GM18870 (cell line): ENCODE measurements at regions not wholly inside any gene's neighbourhood (a gene's known extent, or its start where the extent isn't known, plus 50 kb on each side); places are given as distances from the start of the nearest gene placed in this dataset.
"Not testable (repeated sequence)": the region's sequence is repeated elsewhere in the genome, so short reads cannot be mapped to it uniquely, and the experiment has no call there.

Experiments
- ATAC-seq: cut with Tn5 transposase; IDR thresholded peaks from one replicate; pipeline ENCODE4 v1.9.1; 2021; ENCODE audit warnings: moderate library complexity; ENCODE audit not compliant: unreplicated experiment

DNA sequence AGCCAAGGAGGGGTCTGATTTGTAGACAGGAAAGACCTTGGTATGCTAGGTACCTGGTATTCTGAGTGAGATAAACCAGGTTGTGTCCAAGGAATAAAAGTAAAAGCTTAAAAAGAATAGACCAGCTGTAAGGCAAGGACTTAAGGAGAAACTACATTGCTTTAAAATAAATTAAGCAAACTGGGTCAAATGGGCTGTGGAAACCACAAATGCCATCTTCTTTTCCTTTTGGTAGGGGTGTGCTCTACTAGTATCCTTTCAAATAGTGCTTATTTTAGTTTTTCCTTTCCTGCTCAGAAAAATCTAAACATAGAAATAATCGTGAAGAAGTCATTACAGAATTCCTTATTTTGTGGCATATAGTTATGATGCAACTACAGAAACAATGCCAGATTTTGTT, 138.6 kb upstream of the KLF12 start:
- ATAC-seq: no peak

DNA sequence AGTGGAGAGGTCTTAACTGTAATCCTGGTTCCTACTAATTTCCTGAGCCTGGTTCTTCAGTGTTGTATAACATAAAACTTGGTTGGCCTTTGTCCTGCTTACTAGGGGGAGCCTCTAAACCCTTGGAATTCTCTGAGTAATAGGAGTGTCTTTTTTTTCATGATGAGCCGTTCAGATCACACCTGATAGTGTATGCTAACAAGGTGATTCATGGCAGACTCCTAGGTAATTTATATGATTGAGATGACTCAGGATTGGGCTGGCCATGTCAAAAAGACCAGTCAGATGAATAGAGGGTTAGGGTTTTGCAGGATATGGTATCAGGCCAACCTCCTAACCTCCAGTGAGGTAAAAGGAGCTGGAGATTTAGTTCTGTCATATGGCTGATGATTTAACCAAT, 135.8 kb upstream of the KLF12 start:
- ATAC-seq: no peak

GRCh38 chr13:74266861-74267260, 132.7 kb upstream of the KLF12 start:
- ATAC-seq: no peak

DNA sequence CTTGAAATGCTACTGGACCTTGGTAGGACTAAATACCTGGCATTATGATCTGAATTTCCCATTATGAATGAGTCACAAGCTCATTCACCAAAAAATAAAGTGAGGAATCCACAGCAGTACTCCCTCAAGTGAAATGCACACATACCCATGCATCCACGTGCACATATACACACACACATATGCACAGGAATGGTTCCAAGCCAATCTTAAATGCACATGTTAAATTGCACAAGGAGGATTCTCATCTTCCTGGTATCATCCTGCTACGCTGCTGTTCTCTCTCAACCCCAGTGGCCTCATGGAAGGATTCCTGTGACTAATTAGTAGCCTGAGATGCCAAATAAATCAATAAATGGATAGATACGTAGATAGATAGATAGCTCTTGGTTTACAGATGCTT, 132.1 kb upstream of the KLF12 start:
- ATAC-seq: no peak

- no peak for ATAC-seq
Measured at GRCh38 chr13:74264333-74264732, 130.1 kb upstream of the KLF12 start.

DNA sequence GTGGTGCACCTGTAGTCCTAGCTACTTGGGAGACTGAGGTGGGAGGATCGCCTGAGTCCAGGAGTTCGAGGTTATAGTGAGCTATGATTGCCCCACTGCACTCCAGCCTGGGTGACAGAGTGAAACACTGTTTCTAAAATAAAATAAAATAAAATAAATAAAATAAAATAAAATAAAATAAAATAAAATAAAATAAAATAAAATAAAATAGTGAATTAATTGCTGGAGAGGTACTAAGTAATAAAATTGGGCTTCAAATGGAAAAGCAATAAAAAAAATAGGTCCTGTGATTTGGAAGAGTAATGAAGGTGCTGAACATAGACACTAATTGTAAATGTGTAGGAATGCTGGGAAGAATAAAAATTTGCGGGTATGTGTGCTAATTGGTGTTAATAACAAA, 126.2 kb upstream of the KLF12 start:
- ATAC-seq: not testable (repeated sequence)

- no peak for ATAC-seq
Measured at GRCh38 chr13:74259641-74260040, 125.4 kb upstream of the KLF12 start.

DNA sequence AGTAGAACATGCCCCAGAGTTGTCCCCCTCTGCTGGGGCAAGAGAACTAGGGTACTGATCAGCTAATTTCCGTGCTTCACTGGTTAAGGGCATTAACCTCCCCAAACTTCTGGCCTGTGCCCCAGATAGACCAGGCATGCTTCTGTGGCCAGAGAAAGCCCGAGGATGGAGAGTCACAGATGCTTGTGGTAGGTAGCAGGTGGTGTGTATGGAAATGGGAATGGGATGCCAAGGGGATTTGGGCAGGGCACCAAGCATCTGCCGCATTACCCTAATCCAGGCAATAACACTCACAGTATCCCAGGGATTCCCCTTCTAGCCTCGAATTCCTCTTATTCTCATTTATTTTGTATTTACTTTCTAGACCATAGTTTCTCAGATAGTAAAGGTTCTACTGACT, 124.8 kb upstream of the KLF12 start:
- ATAC-seq: no peak

- no peak for ATAC-seq
Measured at GRCh38 chr13:74256969-74257368, 122.8 kb upstream of the KLF12 start.

DNA sequence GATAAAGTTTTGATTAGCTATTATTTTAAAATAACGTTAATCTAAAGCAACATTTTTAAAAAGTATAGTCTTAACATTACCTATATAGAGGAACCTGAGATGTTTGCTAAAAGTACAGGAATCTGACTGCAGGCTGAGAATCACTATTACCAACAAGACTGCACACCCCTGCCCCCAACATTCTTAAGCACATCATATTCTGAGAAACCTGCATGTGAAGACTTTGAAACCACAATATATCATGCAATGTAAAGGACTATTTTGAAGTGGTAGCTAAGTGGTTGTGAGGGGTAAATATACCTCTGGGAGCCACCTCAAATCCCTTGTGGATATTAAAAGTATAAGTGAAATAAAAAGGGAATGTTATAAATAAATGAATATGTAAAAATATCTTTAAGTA, 119.0 kb upstream of the KLF12 start:
- no peak for ATAC-seq

GRCh38 chr13:74251778-74252519, 117.7 kb upstream of the KLF12 start:
- ATAC-seq: no peak

- no peak for ATAC-seq
Measured at GRCh38 chr13:74250738-74251190, 116.6 kb upstream of the KLF12 start.

DNA sequence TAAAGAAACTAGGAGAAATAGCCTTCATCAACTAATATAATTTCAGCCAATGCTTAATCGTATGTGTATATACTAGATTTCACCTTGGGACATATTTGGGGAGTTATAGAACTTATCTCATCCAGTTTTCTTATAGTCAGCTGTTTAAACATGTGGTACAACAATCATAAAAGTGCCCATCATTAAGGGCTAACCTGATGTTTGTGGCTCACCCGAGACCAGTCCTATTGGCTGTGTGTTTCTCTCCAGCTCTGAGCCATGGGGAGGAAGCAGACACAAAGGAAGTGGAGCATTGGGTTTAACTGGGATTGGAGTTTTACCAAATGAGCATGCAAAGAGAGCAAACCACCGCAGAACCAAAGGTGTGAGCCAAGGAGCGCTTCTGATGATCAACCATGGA, 114.3 kb upstream of the KLF12 start:
- no peak for ATAC-seq

- no peak for ATAC-seq
Measured at GRCh38 chr13:74246487-74246886, 112.3 kb upstream of the KLF12 start.

DNA sequence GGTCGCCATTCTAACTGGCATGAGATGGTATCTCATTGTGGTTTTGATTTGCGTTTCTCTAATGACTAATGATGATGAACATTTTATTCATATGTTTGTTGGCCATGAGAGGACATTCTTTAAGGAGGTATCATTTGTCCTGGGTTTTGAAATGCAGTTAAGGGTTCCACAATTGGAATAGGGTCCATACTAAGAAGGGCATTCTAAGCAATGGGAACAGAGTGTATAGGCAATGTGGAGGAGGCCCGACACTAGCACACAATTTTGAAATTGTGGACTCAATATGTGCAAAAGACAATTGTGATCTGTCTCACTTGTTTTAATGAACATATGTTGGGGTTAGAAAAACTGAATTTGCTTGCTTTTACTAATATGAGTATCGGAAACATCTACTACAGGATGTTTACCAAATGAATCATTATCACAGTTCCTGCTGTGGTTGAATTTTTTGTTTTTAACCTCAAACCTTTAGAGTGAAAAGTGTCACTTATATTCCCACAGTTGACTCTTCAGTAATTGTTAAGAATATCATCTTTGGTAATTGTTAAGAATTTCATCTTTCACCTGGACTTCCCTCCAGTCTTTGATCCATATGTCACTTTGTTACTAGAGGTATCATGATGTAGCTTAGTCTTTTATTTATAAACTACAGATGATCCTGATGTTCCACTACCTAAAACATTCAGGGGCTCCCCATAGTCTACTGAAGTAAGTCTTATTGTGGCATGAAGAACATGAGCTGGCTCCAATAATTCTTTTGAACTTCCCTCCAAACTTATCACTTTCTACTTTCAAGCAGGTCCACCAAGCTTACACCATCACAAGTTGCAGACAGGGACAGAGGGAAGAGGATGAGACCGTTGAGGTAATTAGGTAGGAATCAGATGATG, 109.7 kb upstream of the KLF12 start:
- ATAC-seq: no peak

DNA sequence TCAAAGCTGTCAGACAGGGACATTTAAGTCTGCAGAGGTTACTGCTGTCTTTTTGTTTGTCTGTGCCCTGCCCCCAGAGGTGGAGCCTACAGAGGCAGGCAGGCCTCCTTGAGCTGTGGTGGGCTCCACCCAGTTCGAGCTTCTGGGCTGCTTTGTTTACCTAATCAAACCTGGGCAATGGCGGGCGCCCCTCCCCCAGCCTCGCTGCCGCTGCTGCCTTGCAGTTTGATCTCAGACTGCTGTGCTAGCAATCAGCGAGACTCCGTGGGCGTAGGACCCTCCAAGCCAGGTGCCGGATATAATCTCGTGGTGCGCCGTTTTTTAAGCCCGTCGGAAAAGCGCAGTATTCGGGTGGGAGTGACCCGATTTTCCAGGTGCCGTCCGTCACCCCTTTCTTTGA, 107.1 kb upstream of the KLF12 start:
- not testable (repeated sequence) for ATAC-seq

DNA sequence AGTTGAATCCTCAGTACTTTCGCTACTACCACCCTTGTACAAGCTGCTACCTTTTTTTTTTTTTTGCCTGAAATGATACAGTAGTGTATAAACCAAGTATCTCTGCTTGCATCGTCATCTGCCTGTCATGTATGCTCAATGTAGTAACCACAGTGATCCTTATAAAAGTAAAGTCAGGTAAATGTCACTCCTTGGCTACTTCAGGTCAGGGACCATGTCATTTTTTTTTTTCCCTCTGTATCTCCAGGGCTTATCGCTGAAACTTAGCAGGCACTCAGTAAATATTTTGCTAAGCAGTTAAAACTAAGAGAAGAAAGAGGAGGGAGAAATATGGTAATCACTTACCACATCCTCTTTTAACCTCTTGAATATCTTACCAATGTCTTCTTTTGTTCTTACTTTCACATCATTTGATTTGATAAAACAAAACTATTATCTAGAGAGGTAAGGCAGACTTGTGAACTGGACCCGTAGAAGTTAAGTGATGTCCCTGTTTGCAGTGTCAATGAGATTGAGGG, 96.8 kb upstream of the KLF12 start:
- ATAC-seq: no peak

DNA sequence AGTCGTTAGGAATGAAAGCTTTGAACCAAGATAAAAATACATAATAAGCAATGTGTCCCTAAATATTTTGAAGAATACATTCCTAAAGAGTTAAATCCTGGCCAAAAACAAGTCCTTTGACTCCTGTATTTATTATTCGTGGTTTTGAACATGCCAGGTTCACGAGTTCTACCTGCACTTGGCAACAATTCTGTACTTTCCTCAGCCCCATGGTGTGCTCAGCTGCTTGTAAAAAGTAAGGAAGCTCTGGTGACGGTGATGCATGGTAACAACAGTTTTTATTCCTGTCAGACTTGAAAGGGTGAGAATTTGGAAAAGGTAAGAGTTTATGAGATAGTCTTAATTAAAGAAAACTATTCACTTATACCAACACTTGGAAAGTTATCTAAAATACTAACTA, 95.0 kb upstream of the KLF12 start:
- no peak for ATAC-seq

DNA sequence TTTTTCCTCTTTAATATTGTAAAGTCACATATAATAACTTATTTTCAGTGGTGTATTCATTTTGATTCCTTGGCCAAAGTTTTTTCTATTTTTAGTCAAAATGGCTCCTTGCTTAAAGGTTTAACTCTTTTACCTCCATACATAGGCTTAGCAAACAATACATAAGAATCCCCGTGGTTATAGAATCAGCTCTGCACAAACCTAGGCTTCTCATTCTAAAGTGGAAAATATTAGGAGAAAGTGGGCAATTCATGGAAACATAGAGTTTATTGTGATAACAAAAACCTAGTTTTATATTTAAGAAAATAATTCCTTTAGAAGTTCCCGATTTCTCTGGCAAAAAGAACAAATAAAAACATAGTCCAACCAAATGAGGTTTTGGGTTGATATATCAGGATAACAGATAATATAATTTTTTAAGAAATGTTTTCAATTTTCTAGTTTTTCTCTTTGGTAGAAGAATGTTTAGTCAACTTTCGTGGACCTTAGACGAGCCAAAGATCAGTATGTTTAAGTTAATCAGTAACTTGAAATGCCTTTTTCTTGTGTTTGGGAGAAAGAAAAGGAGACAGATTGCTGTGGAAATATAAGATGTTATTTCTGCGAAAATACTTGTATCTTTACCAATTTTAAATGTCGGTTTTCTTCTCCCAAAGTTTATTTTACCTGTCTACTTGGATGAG, 93.4 kb upstream of the KLF12 start:
- no peak for ATAC-seq

GRCh38 chr13:74226791-74227475, 92.7 kb upstream of the KLF12 start:
- ATAC-seq: no peak

DNA sequence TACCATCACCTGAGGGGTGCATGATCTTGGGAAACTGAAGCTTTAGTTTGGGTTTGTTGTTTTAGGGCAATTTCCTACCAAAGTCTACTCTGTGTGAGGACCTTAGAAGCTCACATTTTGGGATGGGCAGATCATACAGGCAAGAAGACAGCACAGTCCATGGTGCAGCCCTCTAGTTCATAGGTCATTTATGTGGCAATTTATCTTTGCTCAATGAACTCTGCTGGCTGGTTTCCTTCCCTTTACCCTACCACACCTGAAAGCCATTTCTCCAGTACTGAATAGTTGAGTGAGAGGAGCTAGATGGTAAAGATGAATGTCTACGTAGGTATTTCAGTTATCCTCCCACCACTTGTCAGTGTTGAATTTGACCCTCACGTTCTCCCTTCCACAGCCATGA, 87.5 kb upstream of the KLF12 start:
- no peak for ATAC-seq
